ENCODE measurements at regions not wholly inside any gene's neighbourhood (a gene's known extent, or its start where the extent isn't known, plus 50 kb on each side); places are given as distances from the start of the nearest gene placed in this dataset.

DNA sequence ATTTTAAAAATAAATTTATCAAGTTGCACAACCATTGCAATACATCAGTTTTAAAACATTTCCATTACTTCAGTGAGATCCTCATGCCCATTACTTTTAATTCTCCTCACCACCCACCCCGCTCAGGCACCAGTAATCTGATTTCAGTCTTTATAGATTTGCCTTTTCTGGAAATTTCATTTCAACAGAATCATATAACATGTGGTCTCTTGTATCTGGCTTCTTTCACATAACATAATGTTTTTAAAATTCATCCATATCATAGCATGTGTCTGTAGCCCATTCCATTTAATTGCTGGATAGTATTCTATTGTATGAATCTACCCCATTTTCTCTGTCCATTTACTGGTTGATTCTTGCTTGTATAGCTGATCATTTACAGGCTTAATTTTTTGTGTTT is 110.3 kb upstream of the TMEM108 start:
- no peak overlapping the region for H3K4me3 ChIP-seq (ENCODE audit: low read depth, low read length)
- TF ChIP-seq, protein P1, sequence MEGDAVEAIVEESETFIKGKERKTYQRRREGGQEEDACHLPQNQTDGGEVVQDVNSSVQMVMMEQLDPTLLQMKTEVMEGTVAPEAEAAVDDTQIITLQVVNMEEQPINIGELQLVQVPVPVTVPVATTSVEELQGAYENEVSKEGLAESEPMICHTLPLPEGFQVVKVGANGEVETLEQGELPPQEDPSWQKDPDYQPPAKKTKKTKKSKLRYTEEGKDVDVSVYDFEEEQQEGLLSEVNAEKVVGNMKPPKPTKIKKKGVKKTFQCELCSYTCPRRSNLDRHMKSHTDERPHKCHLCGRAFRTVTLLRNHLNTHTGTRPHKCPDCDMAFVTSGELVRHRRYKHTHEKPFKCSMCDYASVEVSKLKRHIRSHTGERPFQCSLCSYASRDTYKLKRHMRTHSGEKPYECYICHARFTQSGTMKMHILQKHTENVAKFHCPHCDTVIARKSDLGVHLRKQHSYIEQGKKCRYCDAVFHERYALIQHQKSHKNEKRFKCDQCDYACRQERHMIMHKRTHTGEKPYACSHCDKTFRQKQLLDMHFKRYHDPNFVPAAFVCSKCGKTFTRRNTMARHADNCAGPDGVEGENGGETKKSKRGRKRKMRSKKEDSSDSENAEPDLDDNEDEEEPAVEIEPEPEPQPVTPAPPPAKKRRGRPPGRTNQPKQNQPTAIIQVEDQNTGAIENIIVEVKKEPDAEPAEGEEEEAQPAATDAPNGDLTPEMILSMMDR (IDR thresholded peaks at IDR 0.05; ENCODE audit: insufficient read depth in 1 of 2, low read depth in 1 of 2, low read length in 1 of 2, severe bottlenecking in 1 of 2, unreplicated experiment in 1 of 2): no peak
- Mint-ChIP-seq H3K4me3 (ENCODE audit: unreplicated experiment) (no peak overlapping the region), H3K27me3 (ENCODE audit: insufficient read depth, unreplicated experiment) (peaks cover 15% of the 10 kb centered on the region), H3K9me3 (ENCODE audit: unreplicated experiment) (peaks cover 10% of the 10 kb centered on the region), H3K4me1 (ENCODE audit: low read depth, unreplicated experiment) (no peaks in the 10 kb centered on the region), H3K27ac (ENCODE audit: unreplicated experiment) (no peak overlapping the region), H3K36me3 (ENCODE audit: insufficient read depth, unreplicated experiment) (no peaks in the 10 kb centered on the region)
- ChIA-PET CTCF (no interaction called here), POLR2A (no interaction called here)
- intact Hi-C loops (cut with micrococcal nuclease; ENCODE audit: unreplicated experiment): no loop called here
- no peaks in the 10 kb centered on the region for H3K27me3 ChIP-seq (replicated peaks; ENCODE audit: control insufficient read depth, insufficient read depth, low read length)
- no peaks in the 10 kb centered on the region for H3K36me3 ChIP-seq (ENCODE audit: control insufficient read depth, insufficient read depth, low read length)
- no peaks in the 10 kb centered on the region for H3K4me1 ChIP-seq
- no TSS peak for BruUV-seq (replicated peaks)
- H3K9me3 ChIP-seq: no peaks in the 10 kb centered on the region; the same call in 1 of the 2 replicates
- no peak for DNase-seq

GRCh38 chr3:132926098-132926497 is 112.1 kb upstream of the TMEM108 start:
- Mint-ChIP-seq H3K4me3 (ENCODE audit: unreplicated experiment) (no peak overlapping the region), H3K4me1 (ENCODE audit: low read depth, unreplicated experiment) (no peaks in the 10 kb centered on the region), H3K27ac (ENCODE audit: unreplicated experiment) (no peak overlapping the region), H3K9me3 (ENCODE audit: unreplicated experiment) (no peaks in the 10 kb centered on the region), H3K27me3 (ENCODE audit: insufficient read depth, unreplicated experiment) (peaks cover 11% of the 10 kb centered on the region), H3K36me3 (ENCODE audit: insufficient read depth, unreplicated experiment) (no peaks in the 10 kb centered on the region)
- Histone ChIP-seq H3K36me3 (ENCODE audit: control insufficient read depth, insufficient read depth, low read length) (no peaks in the 10 kb centered on the region), H3K9me3 (no peaks in the 10 kb centered on the region), H3K4me1 (no peaks in the 10 kb centered on the region), H3K4me3 (ENCODE audit: low read depth, low read length) (no peak overlapping the region), H3K27me3 (replicated peaks; ENCODE audit: control insufficient read depth, insufficient read depth, low read length) (no peaks in the 10 kb centered on the region)
- ChIA-PET POLR2A (no interaction called here), CTCF (no interaction called here)
- no peak for DNase-seq
- intact Hi-C loops (cut with micrococcal nuclease; ENCODE audit: unreplicated experiment): no loop called here
- TF ChIP-seq, protein P1 (IDR thresholded peaks at IDR 0.05; ENCODE audit: insufficient read depth in 1 of 2, low read depth in 1 of 2, low read length in 1 of 2, severe bottlenecking in 1 of 2, unreplicated experiment in 1 of 2): no peak
- no TSS peak for BruUV-seq (replicated peaks)

- no peaks in the 10 kb centered on the region for H3K4me1 ChIP-seq
- Mint-ChIP-seq H3K4me3 (ENCODE audit: unreplicated experiment) (no peak overlapping the region), H3K4me1 (ENCODE audit: low read depth, unreplicated experiment) (no peaks in the 10 kb centered on the region), H3K9me3 (ENCODE audit: unreplicated experiment) (no peaks in the 10 kb centered on the region), H3K27me3 (ENCODE audit: insufficient read depth, unreplicated experiment) (peaks cover 11% of the 10 kb centered on the region), H3K27ac (ENCODE audit: unreplicated experiment) (no peak overlapping the region), H3K36me3 (ENCODE audit: insufficient read depth, unreplicated experiment) (no peaks in the 10 kb centered on the region)
- TF ChIP-seq, protein P1 (IDR thresholded peaks at IDR 0.05; ENCODE audit: insufficient read depth in 1 of 2, low read depth in 1 of 2, low read length in 1 of 2, severe bottlenecking in 1 of 2, unreplicated experiment in 1 of 2): no peak
- H3K27me3 ChIP-seq (replicated peaks; ENCODE audit: control insufficient read depth, insufficient read depth, low read length): no peaks in the 10 kb centered on the region
- POLR2A ChIA-PET: no interaction called here
- CTCF ChIA-PET: no interaction called here
- no TSS peak for BruUV-seq (replicated peaks)
- no peaks in the 10 kb centered on the region for H3K9me3 ChIP-seq
- H3K36me3 ChIP-seq (ENCODE audit: control insufficient read depth, insufficient read depth, low read length): no peaks in the 10 kb centered on the region
- intact Hi-C loops (cut with micrococcal nuclease; ENCODE audit: unreplicated experiment): no loop called here
- no peak for DNase-seq
- H3K4me3 ChIP-seq (ENCODE audit: low read depth, low read length): no peak overlapping the region
Measured at GRCh38 chr3:132925256-132925930, 112.8 kb upstream of the TMEM108 start.

Measured in Caco-2 (cell line).